H1 (cell line): ENCODE measurements at regions not wholly inside any gene's neighbourhood (a gene's known extent, or its start where the extent isn't known, plus 50 kb on each side); places are given as distances from the start of the nearest gene placed in this dataset.
"Not testable (repeated sequence)": the region's sequence is repeated elsewhere in the genome, so short reads cannot be mapped to it uniquely, and the experiment has no call there.

Experiments used
- CTCF ChIA-PET: fragments of 300-600 bp; sonication (Branson Sonifier 250); formaldehyde crosslinking; loops from one replicate; lab custom pipeline; 2021; ENCODE audit not compliant: partially characterized antibody; lab: Charles Lee
- POLR2A ChIA-PET: fragments of 300-600 bp; sonication (Branson Sonifier 250); formaldehyde crosslinking; loops from one replicate; lab custom pipeline; 2021; ENCODE audit warnings: inconsistent platforms; ENCODE audit not compliant: partially characterized antibody; lab: Charles Lee
- DNase-seq, 2 experiments: peaks; one replicate each; pipeline versions ENCODE4 v3.0.0 to v3.0.0-alpha.2; 2010 to 2022; ENCODE audit warnings: low spot score in 2 of 2, low read depth in 1 of 2, mixed read lengths in 1 of 2
- FAIRE-seq: peaks from 2 replicates; lab custom pipeline; 2011; peaks lifted over from hg19 to GRCh38; lab: Jason Lieb, UNC
- H2AFZ ChIP-seq: 2 replicates; pipeline ENCODE4 v1.8.1; 2012; ENCODE audit warnings: low read length, inconsistent platforms
- H2AK5ac ChIP-seq: 2 replicates; pipeline ENCODE4 v1.6.1; 2013; ENCODE audit warnings: low read depth, low read length
- H2BK120ac ChIP-seq: replicated peaks from 2 replicates; pipeline ENCODE3; 2013; ENCODE audit warnings: low read depth, low read length, inconsistent platforms
- H2BK12ac ChIP-seq: 2 replicates; pipeline ENCODE4 v1.6.1; 2013; ENCODE audit warnings: low read depth, low read length
- H2BK15ac ChIP-seq: 2 replicates; pipeline ENCODE4 v1.6.1; 2013; ENCODE audit warnings: low read length
- H2BK20ac ChIP-seq: 2 replicates; pipeline ENCODE4 v1.6.1; 2013; ENCODE audit warnings: low read length
- H2BK5ac ChIP-seq: 2 replicates; pipeline ENCODE4 v1.6.1; 2013; ENCODE audit warnings: low read depth, low read length
- H3K14ac ChIP-seq: 2 replicates; pipeline ENCODE4 v1.6.1; 2013; ENCODE audit warnings: inconsistent platforms; ENCODE audit not compliant: insufficient read length
- H3K18ac ChIP-seq: 2 replicates; pipeline ENCODE4 v1.6.1; 2013; ENCODE audit warnings: low read length; ENCODE audit errors: extremely low read depth
- H3K23ac ChIP-seq: 2 replicates; pipeline ENCODE4 v1.6.1; 2013; ENCODE audit warnings: inconsistent platforms; ENCODE audit not compliant: insufficient read length
- H3K23me2 ChIP-seq: 2 replicates; pipeline ENCODE4 v1.6.1; 2013; ENCODE audit warnings: low read depth, low read length
- H3K27ac ChIP-seq: 2 replicates; pipeline ENCODE4 v1.6.1; 2011; ENCODE audit warnings: low read depth, low read length, inconsistent platforms
- H3K27me3 ChIP-seq, 4 experiments: replicated peaks in 1 of 4; 1 replicate in 1 of 4; 2 replicates in 3 of 4; pipeline versions ENCODE4 v1.6.1 to v1.8.1; 2011 to 2013; ENCODE audit warnings: low read length in 3 of 4, mild to moderate bottlenecking in 3 of 4, inconsistent platforms in 2 of 4, mixed read lengths in 2 of 4, moderate library complexity in 1 of 4; ENCODE audit not compliant: control insufficient read depth in 3 of 4, insufficient read depth in 3 of 4; ENCODE audit errors: extremely low read depth in 1 of 4
- H3K36me3 ChIP-seq, 4 experiments: 2 replicates each; pipeline versions ENCODE4 v1.6.1 to v1.8.1; 2011 to 2013; ENCODE audit warnings: mild to moderate bottlenecking in 4 of 4, low read length in 3 of 4, moderate library complexity in 2 of 4, control low read depth in 1 of 4, inconsistent platforms in 1 of 4; ENCODE audit not compliant: insufficient read depth in 4 of 4, control insufficient read depth in 2 of 4
- H3K4ac ChIP-seq: replicated peaks from 2 replicates; pipeline ENCODE3; 2013; ENCODE audit warnings: low read length, low read depth, mixed read lengths, inconsistent platforms; ENCODE audit not compliant: insufficient read length
- H3K4me1 ChIP-seq, 4 experiments: replicated peaks in 1 of 4; 1 replicate in 1 of 4; 2 replicates in 3 of 4; pipeline versions ENCODE4 v1.6.1 to v1.8.1; 2011 to 2013; ENCODE audit warnings: low read length in 3 of 4, inconsistent platforms in 2 of 4, mixed read lengths in 1 of 4; ENCODE audit not compliant: insufficient read depth in 4 of 4, control insufficient read depth in 3 of 4
- H3K4me2 ChIP-seq, 2 experiments: 2 replicates each; pipeline versions ENCODE4 v1.6.1 to v1.8.1; 2011 to 2013; ENCODE audit warnings: low read depth in 2 of 2, low read length in 2 of 2, control low read depth in 1 of 2, inconsistent platforms in 1 of 2, mild to moderate bottlenecking in 1 of 2; ENCODE audit not compliant: insufficient read depth in 1 of 2
- H3K4me3 ChIP-seq, 4 experiments: fragments of 200-600, 300-600 bp in 1 of 4; sonication (generic), shearing (Covaris generic), sonication (Bioruptor Twin) in 1 of 4; 2 replicates each; pipeline versions ENCODE4 v1.5.1 to v1.8.1; 2011 to 2016; ENCODE audit warnings: low read length in 4 of 4, low read depth in 3 of 4, control low read depth in 2 of 4, inconsistent platforms in 2 of 4, mild to moderate bottlenecking in 2 of 4, mixed read lengths in 1 of 4, moderate library complexity in 1 of 4; ENCODE audit not compliant: insufficient read depth in 2 of 4; ENCODE audit errors: extremely low read depth in 1 of 4
- H3K56ac ChIP-seq: replicated peaks from 2 replicates; pipeline ENCODE3; 2013; ENCODE audit warnings: low read depth, mild to moderate bottlenecking, mixed read lengths, low read length, inconsistent platforms; ENCODE audit not compliant: insufficient read length
- H3K79me1 ChIP-seq: 2 replicates; pipeline ENCODE4 v1.6.1; 2013; ENCODE audit warnings: low read depth, low read length, control low read depth
- H3K79me2 ChIP-seq, 2 experiments: 2 replicates each; pipeline versions ENCODE4 v1.6.1 to v1.8.1; 2012 to 2013; ENCODE audit warnings: low read length in 2 of 2, mild to moderate bottlenecking in 2 of 2, inconsistent platforms in 1 of 2; ENCODE audit not compliant: insufficient read depth in 2 of 2, control insufficient read depth in 1 of 2
- H3K9ac ChIP-seq, 4 experiments: replicated peaks in 1 of 4; 1 replicate in 1 of 4; 2 replicates in 3 of 4; pipeline versions ENCODE4 v1.6.1 to v1.8.1; 2011 to 2013; ENCODE audit warnings: low read depth in 3 of 4, low read length in 3 of 4, control low read depth in 2 of 4, mild to moderate bottlenecking in 2 of 4, moderate library complexity in 2 of 4, inconsistent platforms in 1 of 4; ENCODE audit errors: extremely low read depth in 1 of 4
- H3K9me3 ChIP-seq, 2 experiments: 2 replicates each; pipeline versions ENCODE4 v1.6.1 to v1.8.1; 2012 to 2013; ENCODE audit warnings: mild to moderate bottlenecking in 2 of 2, moderate library complexity in 2 of 2, control low read depth in 1 of 2, inconsistent platforms in 1 of 2, low read depth in 1 of 2, low read length in 1 of 2, mixed read lengths in 1 of 2; ENCODE audit not compliant: insufficient read depth in 2 of 2
- H4K20me1 ChIP-seq, 2 experiments: replicated peaks in 1 of 2; 2 replicates each; pipeline versions ENCODE3 to v1.8.1; 2011 to 2013; ENCODE audit warnings: inconsistent platforms in 2 of 2, low read length in 2 of 2, mild to moderate bottlenecking in 1 of 2; ENCODE audit not compliant: insufficient read depth in 2 of 2, control insufficient read depth in 1 of 2
- H4K5ac ChIP-seq: 2 replicates; pipeline ENCODE4 v1.6.1; 2013; ENCODE audit warnings: low read length, low read depth, mixed read lengths, inconsistent platforms; ENCODE audit not compliant: insufficient read length
- H4K8ac ChIP-seq: 2 replicates; pipeline ENCODE4 v1.8.0; 2013; ENCODE audit warnings: mild to moderate bottlenecking, moderate library complexity, low read length, inconsistent platforms; ENCODE audit not compliant: insufficient read depth; ENCODE audit errors: extremely low read depth
- H4K91ac ChIP-seq: replicated peaks from 2 replicates; pipeline ENCODE3; 2013; ENCODE audit warnings: low read length, mixed read lengths, inconsistent platforms; ENCODE audit not compliant: insufficient read length
- WGBS, 2 experiments: shearing (Covaris generic) in 1 of 2; methylation state at CpG; one replicate each; pipeline versions ENCODE4 v1.1.6 to v1.1.7; 2013 to 2015; ENCODE audit warnings: low lambda C conversion rate in 2 of 2, mixed read lengths in 2 of 2, inconsistent platforms in 1 of 2, low coverage in 1 of 2, missing lambda C conversion rate in 1 of 2; ENCODE audit not compliant: insufficient replicate concordance in 2 of 2, insufficient coverage in 1 of 2, insufficient read length in 1 of 2; ENCODE audit errors: extremely low coverage in 1 of 2, missing lambda C conversion rate in 1 of 2; 5-methylcytosine and 5-hydroxymethylcytosine counted together

GRCh38 chr1:192895487-192895886, 86.6 kb downstream of the RGS2 start:
- H3K79me2 ChIP-seq, H3K9ac ChIP-seq, H2AK5ac ChIP-seq, H2AFZ ChIP-seq, H4K91ac ChIP-seq, DNase-seq, H3K23me2 ChIP-seq, H2BK20ac ChIP-seq, H3K4me3 ChIP-seq, H3K27me3 ChIP-seq, H2BK120ac ChIP-seq, H2BK15ac ChIP-seq, H3K9me3 ChIP-seq, H4K5ac ChIP-seq, CTCF ChIA-PET, H3K56ac ChIP-seq, H2BK5ac ChIP-seq, H3K18ac ChIP-seq, H3K23ac ChIP-seq, H3K14ac ChIP-seq, H3K4me1 ChIP-seq, H3K27ac ChIP-seq, H4K8ac ChIP-seq, FAIRE-seq, H2BK12ac ChIP-seq, H4K20me1 ChIP-seq, H3K79me1 ChIP-seq, POLR2A ChIA-PET, H3K4ac ChIP-seq, H3K36me3 ChIP-seq, H3K4me2 ChIP-seq: not testable (repeated sequence)
- WGBS, 2 experiments: 95% methylated on average over 10 of the region's 10 CpGs; no CpG with 5 or more reads in 1 of the 2 experiments
